ENCODE measurements at regions not wholly inside any gene's neighbourhood (a gene's known extent, or its start where the extent isn't known, plus 50 kb on each side); places are given as distances from the start of the nearest gene placed in this dataset.

GRCh38 chr13:72379581-72379980, 347.8 kb downstream of the MZT1 start:
- TF ChIP-seq POLR2A (IDR thresholded peaks at IDR 0.05; ENCODE audit: low read length): no peak
- TF ChIP-seq GATA1 (IDR thresholded peaks at IDR 0.05; ENCODE audit: low read depth, low read length): no peak
- DNase-seq: no peak

DNA sequence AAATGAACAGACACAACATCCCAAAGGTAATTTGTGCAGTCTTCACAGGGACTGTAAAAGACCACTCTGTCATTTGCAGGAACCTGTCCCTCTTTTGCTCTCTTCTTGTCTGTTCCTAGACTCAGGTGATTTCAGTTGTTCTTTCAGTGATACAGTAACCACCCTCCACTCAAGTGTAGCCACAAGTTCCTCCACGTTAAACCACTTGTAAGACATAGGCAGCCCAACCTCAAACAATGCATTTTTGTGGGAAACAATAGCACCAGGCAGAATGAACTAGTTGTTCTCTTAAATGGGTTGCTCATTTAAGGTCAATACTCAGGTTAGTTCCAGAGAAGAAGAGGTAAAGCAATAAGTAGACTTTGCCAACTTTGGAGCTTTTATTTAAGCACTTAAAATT, 359.4 kb downstream of the MZT1 start:
- no peak for DNase-seq
- TF ChIP-seq POLR2A (IDR thresholded peaks at IDR 0.05; ENCODE audit: low read length) (no peak), GATA1 (IDR thresholded peaks at IDR 0.05; ENCODE audit: low read depth, low read length) (no peak)

- TF ChIP-seq GATA1 (IDR thresholded peaks at IDR 0.05; ENCODE audit: low read depth, low read length): no peak
- no peak for TF ChIP-seq POLR2A (IDR thresholded peaks at IDR 0.05; ENCODE audit: low read length)
- no peak for DNase-seq
Observed at GRCh38 chr13:72346716-72347115, 380.7 kb downstream of the MZT1 start.

- TF ChIP-seq GATA1 (IDR thresholded peaks at IDR 0.05; ENCODE audit: low read depth, low read length) (no peak), POLR2A (IDR thresholded peaks at IDR 0.05; ENCODE audit: low read length) (no peak)
- no peak for DNase-seq
Observed at GRCh38 chr13:72342364-72342763, 385.1 kb downstream of the MZT1 start.

DNA sequence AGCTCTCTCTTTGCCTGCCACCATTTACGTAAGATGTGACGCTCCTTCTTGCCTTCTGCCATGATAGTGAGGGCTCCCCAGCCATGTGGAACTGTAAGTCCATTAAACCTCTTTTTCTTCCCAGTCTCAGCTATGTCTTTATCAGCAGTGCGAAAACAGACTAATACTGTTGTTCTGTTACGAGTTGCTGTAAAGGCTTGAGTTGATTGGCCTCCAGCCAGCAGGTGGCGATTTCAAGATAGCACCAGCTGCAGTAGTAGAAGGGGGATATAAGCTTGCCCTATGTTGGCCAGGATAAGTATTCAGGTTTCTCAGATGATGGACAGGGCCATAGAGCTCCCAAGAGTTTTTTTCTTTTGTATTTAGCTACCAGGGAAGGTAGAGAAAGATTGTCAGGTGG, 385.5 kb downstream of the MZT1 start:
- no peak for TF ChIP-seq POLR2A (IDR thresholded peaks at IDR 0.05; ENCODE audit: low read length)
- no peak for TF ChIP-seq GATA1 (IDR thresholded peaks at IDR 0.05; ENCODE audit: low read depth, low read length)
- DNase-seq: no peak

GRCh38 chr13:72317346-72318109, 409.9 kb downstream of the MZT1 start:
- no peak for DNase-seq
- TF ChIP-seq POLR2A (IDR thresholded peaks at IDR 0.05; ENCODE audit: low read length) (no peak), GATA1 (IDR thresholded peaks at IDR 0.05; ENCODE audit: low read depth, low read length) (no peak)

DNA sequence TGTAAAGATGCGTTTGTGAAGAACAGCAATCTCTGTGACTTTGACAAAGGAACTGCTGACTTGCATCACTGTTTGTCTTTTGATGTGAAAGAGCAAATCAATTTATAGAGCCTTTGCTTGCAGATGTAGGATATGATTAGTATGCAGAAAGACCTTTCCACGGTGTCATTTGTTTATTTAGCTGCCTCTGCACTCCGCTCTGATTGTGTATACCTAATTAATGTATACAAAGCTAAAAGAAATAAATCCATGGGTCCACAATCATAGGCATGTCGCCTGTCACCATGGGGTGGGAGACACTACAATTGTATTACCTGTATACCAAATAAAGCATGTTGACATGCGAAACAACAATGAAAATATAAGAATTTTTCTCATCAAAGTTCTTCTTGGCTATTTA, 410.7 kb downstream of the MZT1 start:
- no peak for TF ChIP-seq GATA1 (IDR thresholded peaks at IDR 0.05; ENCODE audit: low read depth, low read length)
- TF ChIP-seq POLR2A (IDR thresholded peaks at IDR 0.05; ENCODE audit: low read length): no peak
- no peak for DNase-seq

DNA sequence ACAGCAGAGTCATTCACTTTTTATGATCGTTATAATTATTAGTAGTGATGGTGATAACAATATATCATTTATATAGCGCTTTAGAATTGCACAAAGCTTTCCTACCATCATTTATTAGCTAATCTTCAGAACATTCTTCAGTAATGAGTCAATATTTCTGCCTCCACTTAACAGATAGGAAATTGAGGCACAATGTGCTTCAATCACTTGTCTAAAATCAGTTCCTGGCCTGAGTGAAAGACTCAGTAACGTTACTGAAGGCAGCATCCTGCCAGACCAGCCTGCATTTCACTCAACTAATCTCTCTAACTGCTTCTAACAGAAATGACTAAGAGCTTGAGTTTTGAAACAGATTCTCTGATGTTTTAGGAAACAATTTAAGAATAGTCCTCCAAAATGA, 412.1 kb downstream of the MZT1 start:
- no peak for DNase-seq
- no peak for TF ChIP-seq POLR2A (IDR thresholded peaks at IDR 0.05; ENCODE audit: low read length)
- TF ChIP-seq GATA1 (IDR thresholded peaks at IDR 0.05; ENCODE audit: low read depth, low read length): no peak

DNA sequence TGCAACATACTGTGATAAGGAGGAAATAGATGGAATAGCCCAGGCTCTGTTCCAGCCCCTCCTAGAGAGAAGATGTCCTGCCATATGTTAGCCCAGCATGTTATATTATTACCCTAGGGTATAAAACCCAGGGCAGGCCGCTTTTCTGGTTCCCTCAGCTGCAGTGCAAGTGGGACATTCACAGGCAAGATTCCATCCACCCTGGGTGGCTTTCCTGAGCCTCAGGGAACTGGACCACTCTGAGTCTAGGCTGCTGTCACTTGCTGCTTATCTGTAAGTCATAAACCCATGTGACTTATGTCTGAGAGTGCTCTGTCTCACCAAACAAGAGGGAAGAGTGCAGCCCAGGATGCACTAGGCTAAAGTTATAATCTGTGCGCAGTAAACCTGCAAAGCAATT, 413.2 kb downstream of the MZT1 start:
- TF ChIP-seq GATA1 (IDR thresholded peaks at IDR 0.05; ENCODE audit: low read depth, low read length) (no peak), POLR2A (IDR thresholded peaks at IDR 0.05; ENCODE audit: low read length) (no peak)
- no peak for DNase-seq

GRCh38 chr13:72313546-72313945, 413.9 kb downstream of the MZT1 start:
- TF ChIP-seq GATA1 (IDR thresholded peaks at IDR 0.05; ENCODE audit: low read depth, low read length) (no peak), POLR2A (IDR thresholded peaks at IDR 0.05; ENCODE audit: low read length) (no peak)
- no peak for DNase-seq

DNA sequence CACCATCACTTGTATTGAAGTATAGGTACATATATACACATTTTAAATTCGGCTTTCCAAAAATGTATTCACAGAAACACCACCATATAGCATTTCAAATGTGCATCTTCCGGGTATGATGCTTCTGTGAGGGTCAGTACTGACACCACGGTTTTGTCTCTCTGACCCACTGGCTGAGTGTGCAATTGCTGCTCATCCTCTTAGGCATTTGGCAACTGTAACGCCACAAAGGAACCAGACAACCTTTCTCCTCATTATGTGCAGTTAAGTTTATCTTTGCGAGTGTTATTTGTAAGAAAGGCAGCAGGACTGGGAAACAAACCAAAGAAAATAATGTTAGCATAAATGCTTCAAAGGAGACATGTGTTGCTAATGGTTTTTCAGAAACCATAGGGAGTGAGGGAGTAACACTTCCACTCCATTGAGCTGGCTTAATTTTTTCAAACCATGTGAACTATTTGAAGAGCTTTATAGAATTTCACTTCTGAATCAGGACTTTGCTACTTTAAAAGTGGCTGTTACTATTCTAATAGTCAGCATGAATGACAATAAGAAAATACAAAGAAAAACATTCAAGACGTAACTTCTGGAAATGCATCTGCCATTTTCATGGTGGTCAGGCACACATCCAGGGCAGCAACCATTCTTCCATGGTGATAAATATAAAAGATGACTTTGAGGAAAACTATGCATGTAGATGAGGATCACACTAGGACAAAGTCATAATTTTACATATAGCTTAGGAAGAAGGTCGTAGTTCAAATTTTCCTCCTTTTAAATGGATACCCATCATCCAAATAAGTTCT, 423.3 kb downstream of the MZT1 start:
- DNase-seq: no peak
- TF ChIP-seq GATA1 (IDR thresholded peaks at IDR 0.05; ENCODE audit: low read depth, low read length) (no peak), POLR2A (IDR thresholded peaks at IDR 0.05; ENCODE audit: low read length) (no peak)

GRCh38 chr13:72296246-72296645, 429.2 kb upstream of the DACH1 start:
- DNase-seq: no peak
- TF ChIP-seq GATA1 (IDR thresholded peaks at IDR 0.05; ENCODE audit: low read depth, low read length) (no peak), POLR2A (IDR thresholded peaks at IDR 0.05; ENCODE audit: low read length) (no peak)

DNA sequence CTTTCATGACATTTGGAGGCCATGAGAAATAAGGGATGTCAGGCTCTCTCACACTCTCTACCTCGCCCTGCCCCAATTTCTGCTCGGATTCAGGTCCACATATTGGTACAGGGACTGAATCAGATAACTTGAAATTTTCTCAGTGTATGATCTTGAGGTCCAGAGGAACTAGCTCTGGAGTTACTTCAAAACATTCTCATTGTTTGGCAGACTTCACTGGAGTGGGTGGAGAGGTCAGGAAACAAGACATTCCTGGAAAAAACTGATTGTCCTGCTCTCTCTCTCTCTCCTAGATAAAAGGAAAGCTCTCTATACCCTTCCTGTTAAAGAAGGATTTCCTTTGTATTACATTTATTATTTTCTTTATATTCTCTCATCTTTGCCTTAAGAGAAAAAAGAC, 428.1 kb upstream of the DACH1 start:
- no peak for DNase-seq
- TF ChIP-seq POLR2A (IDR thresholded peaks at IDR 0.05; ENCODE audit: low read length) (no peak), GATA1 (IDR thresholded peaks at IDR 0.05; ENCODE audit: low read depth, low read length) (no peak)

- TF ChIP-seq POLR2A (IDR thresholded peaks at IDR 0.05; ENCODE audit: low read length): no peak
- TF ChIP-seq GATA1 (IDR thresholded peaks at IDR 0.05; ENCODE audit: low read depth, low read length): no peak
- DNase-seq: no peak
Observed at GRCh38 chr13:72293206-72293605, 426.2 kb upstream of the DACH1 start.

All from erythroblast (primary cell).